NCI-H82 treated with DMSO at 0.1 percent for 48 hours (cell line): ENCODE measurements at regions not wholly inside any gene's neighbourhood (a gene's known extent, or its start where the extent isn't known, plus 50 kb on each side); places are given as distances from the start of the nearest gene placed in this dataset.

Experiments
- DNase-seq: peaks from one replicate; lab custom pipeline; 2025; ENCODE audit not compliant: unreplicated experiment; lab: John Stamatoyannopoulos, UW

GRCh38 chrX:5117816-5118215 is 1110.9 kb downstream of the NLGN4X start:
- DNase-seq = no peak

- no peak for DNase-seq
Observed at GRCh38 chrX:5113128-5113527, 1115.5 kb downstream of the NLGN4X start.

- DNase-seq = no peak
Observed at GRCh38 chrX:5100004-5100403, 1128.7 kb downstream of the NLGN4X start.

GRCh38 chrX:5086388-5086787 is 1142.3 kb downstream of the NLGN4X start:
- no peak for DNase-seq

- no peak for DNase-seq
Observed at GRCh38 chrX:5084279-5084678, 1144.4 kb downstream of the NLGN4X start.

GRCh38 chrX:5082705-5083104 is 1146.0 kb downstream of the NLGN4X start:
- DNase-seq = no peak

GRCh38 chrX:5080791-5081190 is 1147.9 kb downstream of the NLGN4X start:
- no peak for DNase-seq

- DNase-seq = no peak
Observed at GRCh38 chrX:5068550-5068949, 1160.1 kb downstream of the NLGN4X start.

- DNase-seq = no peak
Observed at GRCh38 chrX:5057786-5058185, 1170.9 kb downstream of the NLGN4X start.

GRCh38 chrX:5054852-5055251 is 1173.8 kb downstream of the NLGN4X start:
- no peak for DNase-seq

GRCh38 chrX:5051831-5052491 is 1176.7 kb downstream of the NLGN4X start:
- no peak for DNase-seq

GRCh38 chrX:5042563-5042962 is 1186.1 kb downstream of the NLGN4X start:
- DNase-seq = no peak

- no peak for DNase-seq
Observed at GRCh38 chrX:5031792-5032191, 1196.9 kb downstream of the NLGN4X start.

GRCh38 chrX:5015451-5015850 is 1213.2 kb downstream of the NLGN4X start:
- no peak for DNase-seq

- no peak for DNase-seq
Observed at GRCh38 chrX:4994855-4995254, 1233.8 kb downstream of the NLGN4X start.

GRCh38 chrX:4978613-4979012 is 1250.1 kb downstream of the NLGN4X start:
- no peak for DNase-seq

GRCh38 chrX:4971646-4972045 is 1257.0 kb downstream of the NLGN4X start:
- DNase-seq = no peak

GRCh38 chrX:4964112-4964511 is 1250.7 kb upstream of the PRKX start:
- DNase-seq = no peak

- DNase-seq = no peak
Observed at GRCh38 chrX:4963432-4963831, 1250.0 kb upstream of the PRKX start.

- DNase-seq = no peak
Observed at GRCh38 chrX:4944767-4945166, 1231.3 kb upstream of the PRKX start.

GRCh38 chrX:4936315-4936714 is 1222.9 kb upstream of the PRKX start:
- DNase-seq = no peak

- DNase-seq = no peak
Observed at GRCh38 chrX:4935846-4936245, 1222.4 kb upstream of the PRKX start.

- DNase-seq = no peak
Observed at GRCh38 chrX:4935401-4935800, 1222.0 kb upstream of the PRKX start.
